SK-N-SH (cell line): ENCODE measurements at regions not wholly inside any gene's neighbourhood (a gene's known extent, or its start where the extent isn't known, plus 50 kb on each side); places are given as distances from the start of the nearest gene placed in this dataset.

Source experiments
- CTCF ChIA-PET: fragments of 300-600, 350-600 bp; formaldehyde crosslinking; extraction: SDS; loops from one replicate; lab custom pipeline; 2021; lab: Yijun Ruan, JAX
- POLR2A ChIA-PET: fragments of 350-600 bp; sonication (Branson Sonifier 250); formaldehyde crosslinking; extraction: SDS; loops from one replicate; lab custom pipeline; 2020; ENCODE audit warnings: antibody characterized with exemption, inconsistent platforms; lab: Yijun Ruan, JAX
- DNase-seq: peaks from one replicate; pipeline ENCODE4 v3.0.0; 2012
- H2AFZ ChIP-seq: fragments of 200-600 bp; sonication (generic); 2 replicates; pipeline ENCODE4 v1.8.1; 2016; ENCODE audit warnings: antibody characterized with exemption, mild to moderate bottlenecking, low read depth
- H3F3A ChIP-seq: fragments of 200-600 bp; sonication (generic); replicated peaks from 2 replicates; pipeline ENCODE3; 2016; ENCODE audit warnings: antibody characterized with exemption, mild to moderate bottlenecking; ENCODE audit not compliant: insufficient read depth
- H3K27ac ChIP-seq, 2 experiments: fragments of 200-500 bp in 1 of 2; fragments of 200-600 bp in 1 of 2; sonication (Bioruptor generic) in 1 of 2; sonication (generic), shearing (Covaris generic) in 1 of 2; 2 replicates each; pipeline versions ENCODE4 v1.5.1 to v1.6.1; 2014 to 2016; ENCODE audit warnings: low read depth in 2 of 2, inconsistent platforms in 1 of 2, low read length in 1 of 2, mild to moderate bottlenecking in 1 of 2, mixed read lengths in 1 of 2
- H3K27me3 ChIP-seq: fragments of 200-600 bp; sonication (generic), shearing (Covaris generic); 2 replicates; pipeline ENCODE4 v1.6.1; 2016; ENCODE audit warnings: mixed run types; ENCODE audit not compliant: insufficient read depth
- H3K36me3 ChIP-seq, 2 experiments: fragments of 200-500 bp in 1 of 2; fragments of 200-600 bp in 1 of 2; sonication (Bioruptor generic) in 1 of 2; sonication (generic) in 1 of 2; replicated peaks in 1 of 2; 2 replicates each; pipeline versions ENCODE3 to v1.5.1; 2014 to 2016; ENCODE audit warnings: low read length in 1 of 2, mild to moderate bottlenecking in 1 of 2; ENCODE audit not compliant: insufficient read depth in 2 of 2, control insufficient read depth in 1 of 2
- H3K4me1 ChIP-seq, 2 experiments: fragments of 200-500 bp in 1 of 2; fragments of 200-600 bp in 1 of 2; sonication (Bioruptor generic) in 1 of 2; sonication (generic), shearing (Covaris generic) in 1 of 2; 2 replicates each; pipeline versions ENCODE4 v1.5.1 to v1.6.1; 2014 to 2016; ENCODE audit warnings: low read depth in 1 of 2, low read length in 1 of 2, mixed run types in 1 of 2; ENCODE audit not compliant: insufficient read depth in 2 of 2, control insufficient read depth in 1 of 2
- H3K4me2 ChIP-seq: fragments of 200-600 bp; sonication (generic), shearing (Covaris generic); 2 replicates; pipeline ENCODE4 v1.6.1; 2017; ENCODE audit warnings: mixed run types
- H3K4me3 ChIP-seq, 2 experiments: fragments of 200-500 bp in 1 of 2; fragments of 200-600 bp in 1 of 2; sonication (Bioruptor generic) in 1 of 2; sonication (generic), shearing (Covaris generic) in 1 of 2; 2 replicates each; pipeline versions ENCODE4 v1.5.1 to v1.8.1; 2014 to 2016; ENCODE audit warnings: low read depth in 2 of 2, inconsistent platforms in 1 of 2, low read length in 1 of 2, mild to moderate bottlenecking in 1 of 2, mixed read lengths in 1 of 2, moderate library complexity in 1 of 2
- H3K79me2 ChIP-seq: fragments of 200-600 bp; sonication (generic); 2 replicates; pipeline ENCODE4 v1.8.1; 2017; ENCODE audit warnings: mild to moderate bottlenecking; ENCODE audit not compliant: insufficient read depth
- H3K9ac ChIP-seq: fragments of 200-600 bp; sonication (generic); 2 replicates; pipeline ENCODE4 v1.6.1; 2017; ENCODE audit warnings: mixed run types
- H3K9me2 ChIP-seq: fragments of 200-600 bp; sonication (generic); 2 replicates; pipeline ENCODE4 v1.6.1; 2017; ENCODE audit warnings: mixed run types
- H3K9me3 ChIP-seq: fragments of 200-600 bp; sonication (generic); 2 replicates; pipeline ENCODE4 v1.6.1; 2017; ENCODE audit warnings: mixed run types, mild to moderate bottlenecking, moderate library complexity
- H4K20me1 ChIP-seq: fragments of 200-600 bp; sonication (generic); 2 replicates; pipeline ENCODE4 v1.6.1; 2017; ENCODE audit warnings: mild to moderate bottlenecking, mixed run types; ENCODE audit not compliant: insufficient read depth
- CHD2 ChIP-seq: fragments of 150-350 bp; IDR thresholded peaks from 2 replicates; pipeline ENCODE4 v1.6.1; 2018; ENCODE audit warnings: low read length; ENCODE audit not compliant: partially characterized antibody
- CTCF ChIP-seq: fragments of 200-600 bp; sonication (generic); IDR thresholded peaks from 2 replicates; pipeline ENCODE4 v1.6.1; 2017; ENCODE audit warnings: antibody characterized with exemption, mild to moderate bottlenecking, moderate library complexity
- ELF1 ChIP-seq: IDR thresholded peaks from 2 replicates; pipeline ENCODE4 v1.4.0; 2012
- EZH2phosphoT487 ChIP-seq: fragments of 200-600 bp; sonication (generic); IDR thresholded peaks from 2 replicates; pipeline ENCODE4 v1.6.1; 2017; ENCODE audit warnings: low read depth, mixed run types, mild to moderate bottlenecking, antibody characterized with exemption, moderate library complexity, borderline replicate concordance
- FOXJ3 ChIP-seq: sonication (generic); formaldehyde crosslinking; IDR thresholded peaks from 2 replicates; pipeline ENCODE4 v1.5.1; 2020; ENCODE audit warnings: mild to moderate bottlenecking, missing genetic modification reagents
- FOXM1 ChIP-seq: IDR thresholded peaks from 2 replicates; pipeline ENCODE4 v1.4.0; 2012; ENCODE audit warnings: low read depth, mild to moderate bottlenecking
- GABPA ChIP-seq: IDR thresholded peaks from 2 replicates; pipeline ENCODE4 v1.4.0; 2012; ENCODE audit warnings: low read depth, mild to moderate bottlenecking
- GATA2 ChIP-seq: sonication (generic); formaldehyde crosslinking; IDR thresholded peaks from 2 replicates; pipeline ENCODE4 v1.5.0; 2020; ENCODE audit warnings: mild to moderate bottlenecking, missing genetic modification reagents
- JUND ChIP-seq: IDR thresholded peaks from 2 replicates; pipeline ENCODE4 v1.4.0; 2012
- MEF2A ChIP-seq: IDR thresholded peaks from 2 replicates; pipeline ENCODE4 v1.4.0; 2012; ENCODE audit warnings: low read depth, borderline replicate concordance
- MXI1 ChIP-seq: IDR thresholded peaks from 2 replicates; pipeline ENCODE4 v1.6.1; 2012; ENCODE audit warnings: mild to moderate bottlenecking, low read depth, low read length, improper control_type of control experiment
- NFIC ChIP-seq: IDR thresholded peaks from 2 replicates; pipeline ENCODE4 v1.4.0; 2012; ENCODE audit warnings: borderline replicate concordance
- POLR2AphosphoS5 ChIP-seq: IDR thresholded peaks from 2 replicates; pipeline ENCODE4 v1.6.1; 2012; ENCODE audit warnings: low read depth, low read length
- RAD21 ChIP-seq: IDR thresholded peaks from 2 replicates; pipeline ENCODE4 v1.6.1; 2012; ENCODE audit warnings: mild to moderate bottlenecking, low read length
- RCOR1 ChIP-seq: fragments of 150-350 bp; IDR thresholded peaks from 2 replicates; pipeline ENCODE4 v1.6.1; 2017; ENCODE audit warnings: antibody characterized with exemption, low read length
- RFX5 ChIP-seq: IDR thresholded peaks from 2 replicates; pipeline ENCODE4 v1.6.1; 2012; ENCODE audit warnings: mild to moderate bottlenecking, improper control_type of control experiment, low read length
- RXRA ChIP-seq: IDR thresholded peaks from 2 replicates; pipeline ENCODE4 v1.4.0; 2012; ENCODE audit warnings: low read depth, mild to moderate bottlenecking, borderline replicate concordance
- TAF1 ChIP-seq: IDR thresholded peaks from 2 replicates; pipeline ENCODE4 v1.6.1; 2012; ENCODE audit warnings: low read depth, mild to moderate bottlenecking, low read length, moderate library complexity, borderline replicate concordance
- TEAD4 ChIP-seq: IDR thresholded peaks from 2 replicates; pipeline ENCODE4 v1.4.0; 2012; ENCODE audit warnings: mild to moderate bottlenecking, borderline replicate concordance; ENCODE audit not compliant: insufficient read depth
- YY1 ChIP-seq: IDR thresholded peaks from 2 replicates; pipeline ENCODE4 v1.4.0; 2012; ENCODE audit warnings: low read depth, mild to moderate bottlenecking
- ZBTB33 ChIP-seq: IDR thresholded peaks from 2 replicates; pipeline ENCODE4 v1.4.0; 2012; ENCODE audit warnings: low read depth, borderline replicate concordance
- WGBS: methylation state at CpG from one replicate; pipeline ENCODE4 v1.1.6; 2017; ENCODE audit warnings: low lambda C conversion rate; 5-methylcytosine and 5-hydroxymethylcytosine counted together
- TF ChIP-seq, protein P1 (sequence below): fragments of 150-350 bp; IDR thresholded peaks from 2 replicates; pipeline ENCODE4 v1.6.1; 2016; ENCODE audit warnings: mild to moderate bottlenecking, low read depth, low read length
- TF ChIP-seq, protein P2 (sequence below): IDR thresholded peaks from 2 replicates; pipeline ENCODE4 v1.4.0; 2012; ENCODE audit warnings: low read depth, borderline replicate concordance
- TF ChIP-seq, protein P3 (sequence below): IDR thresholded peaks from 2 replicates; pipeline ENCODE4 v1.4.0; 2012; ENCODE audit warnings: low read depth

- Histone ChIP-seq H3K4me1 (no peaks in the 10 kb centered on the region), H3K27me3 (no peaks in the 10 kb centered on the region), H4K20me1 (no peaks in the 10 kb centered on the region), H3K9me3 (no peaks in the 10 kb centered on the region), H3K27ac (no peak overlapping the region), H3K79me2 (no peaks in the 10 kb centered on the region), H3F3A (no peaks in the 10 kb centered on the region), H3K4me2 (no peak overlapping the region), H3K36me3 (no peaks in the 10 kb centered on the region), H3K4me3 (no peak overlapping the region), H3K9ac (no peak overlapping the region), H2AFZ (no peak overlapping the region), H3K9me2 (peaks cover 4% of the 10 kb centered on the region; the same call in 1 of the 2 replicates)
- TF ChIP-seq JUND, result no peak
- no peak for TF ChIP-seq CHD2
- TF ChIP-seq MEF2A, result no peak
- TF ChIP-seq RAD21, result no peak
- no peak for TF ChIP-seq GABPA
- TF ChIP-seq, protein P1, sequence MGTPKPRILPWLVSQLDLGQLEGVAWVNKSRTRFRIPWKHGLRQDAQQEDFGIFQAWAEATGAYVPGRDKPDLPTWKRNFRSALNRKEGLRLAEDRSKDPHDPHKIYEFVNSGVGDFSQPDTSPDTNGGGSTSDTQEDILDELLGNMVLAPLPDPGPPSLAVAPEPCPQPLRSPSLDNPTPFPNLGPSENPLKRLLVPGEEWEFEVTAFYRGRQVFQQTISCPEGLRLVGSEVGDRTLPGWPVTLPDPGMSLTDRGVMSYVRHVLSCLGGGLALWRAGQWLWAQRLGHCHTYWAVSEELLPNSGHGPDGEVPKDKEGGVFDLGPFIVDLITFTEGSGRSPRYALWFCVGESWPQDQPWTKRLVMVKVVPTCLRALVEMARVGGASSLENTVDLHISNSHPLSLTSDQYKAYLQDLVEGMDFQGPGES, result no peak
- TF ChIP-seq RCOR1, result no peak
- TF ChIP-seq YY1, result no peak
- no peak for TF ChIP-seq POLR2AphosphoS5
- no peak for TF ChIP-seq ELF1
- TF ChIP-seq GATA2 (CRISPR knock-in tag), result no peak
- no peak for TF ChIP-seq EZH2phosphoT487
- ChIA-PET POLR2A (no interaction called here), CTCF (no interaction called here)
- WGBS, result 0% methylated on average over 2 of the region's 2 CpGs
- DNase-seq, result no peak
These were observed 1331.2 kb upstream of the GBE1 start for GRCh38 chr3:83092521-83093221.

GRCh38 chr3:83076041-83076440 is 1314.6 kb upstream of the GBE1 start:
- Histone ChIP-seq H3K4me3 (no peak overlapping the region), H3K9me3 (no peaks in the 10 kb centered on the region), H2AFZ (no peak overlapping the region), H3K4me2 (no peak overlapping the region), H3F3A (no peaks in the 10 kb centered on the region), H3K9ac (no peak overlapping the region), H3K4me1 (no peaks in the 10 kb centered on the region), H3K36me3 (no peaks in the 10 kb centered on the region), H3K27me3 (no peaks in the 10 kb centered on the region), H4K20me1 (no peaks in the 10 kb centered on the region), H3K9me2 (no peaks in the 10 kb centered on the region), H3K27ac (no peak overlapping the region), H3K79me2 (no peaks in the 10 kb centered on the region)
- CTCF ChIA-PET, result no interaction called here
- 13% methylated on average over 6 of the region's 6 CpGs for WGBS
- no peak for DNase-seq
- TF ChIP-seq FOXJ3 (no peak), EZH2phosphoT487 (no peak), ZBTB33 (no peak), RFX5 (no peak), TAF1 (no peak), MEF2A (no peak), NFIC (no peak), GATA2 (CRISPR knock-in tag) (no peak), MXI1 (no peak), RXRA (no peak), FOXM1 (no peak), RAD21 (no peak), POLR2AphosphoS5 (no peak), CTCF (no peak), TEAD4 (no peak)
- TF ChIP-seq, protein P2, sequence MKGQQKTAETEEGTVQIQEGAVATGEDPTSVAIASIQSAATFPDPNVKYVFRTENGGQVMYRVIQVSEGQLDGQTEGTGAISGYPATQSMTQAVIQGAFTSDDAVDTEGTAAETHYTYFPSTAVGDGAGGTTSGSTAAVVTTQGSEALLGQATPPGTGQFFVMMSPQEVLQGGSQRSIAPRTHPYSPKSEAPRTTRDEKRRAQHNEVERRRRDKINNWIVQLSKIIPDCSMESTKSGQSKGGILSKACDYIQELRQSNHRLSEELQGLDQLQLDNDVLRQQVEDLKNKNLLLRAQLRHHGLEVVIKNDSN, result no peak
- TF ChIP-seq, protein P3, sequence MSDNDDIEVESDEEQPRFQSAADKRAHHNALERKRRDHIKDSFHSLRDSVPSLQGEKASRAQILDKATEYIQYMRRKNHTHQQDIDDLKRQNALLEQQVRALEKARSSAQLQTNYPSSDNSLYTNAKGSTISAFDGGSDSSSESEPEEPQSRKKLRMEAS, result no peak
- POLR2A ChIA-PET, result no interaction called here
